Activated naive CD8-positive, alpha-beta T cell (primary cell): ENCODE measurements at regions not wholly inside any gene's neighbourhood (a gene's known extent, or its start where the extent isn't known, plus 50 kb on each side); places are given as distances from the start of the nearest gene placed in this dataset.

Experiments
- H3K27ac Mint-ChIP-seq: one replicate; pipeline ENCODE4 v1.8.0; 2021; ENCODE audit warnings: mixed read lengths
- H3K27me3 Mint-ChIP-seq: one replicate; pipeline ENCODE4 v1.8.0; 2021; ENCODE audit warnings: mixed read lengths
- H3K36me3 Mint-ChIP-seq: one replicate; pipeline ENCODE4 v1.8.0; 2021; ENCODE audit warnings: mixed read lengths
- H3K4me1 Mint-ChIP-seq: one replicate; pipeline ENCODE4 v1.8.0; 2021; ENCODE audit warnings: low read depth, mixed read lengths
- H3K4me3 Mint-ChIP-seq: one replicate; pipeline ENCODE4 v1.8.0; 2021; ENCODE audit warnings: mild to moderate bottlenecking, mixed read lengths
- H3K9me3 Mint-ChIP-seq: one replicate; pipeline ENCODE4 v1.8.0; 2021; ENCODE audit warnings: low read depth, mixed read lengths

GRCh38 chr20:23266530-23267398 is 83.8 kb upstream of the NXT1 start:
- no peaks in the 10 kb centered on the region for H3K4me1 Mint-ChIP-seq
- H3K27ac Mint-ChIP-seq, result no peak overlapping the region
- H3K4me3 Mint-ChIP-seq, result no peak overlapping the region
- H3K9me3 Mint-ChIP-seq, result peaks cover 10% of the 10 kb centered on the region
- H3K36me3 Mint-ChIP-seq, result no peaks in the 10 kb centered on the region
- peaks cover 1% of the 10 kb centered on the region for H3K27me3 Mint-ChIP-seq

DNA sequence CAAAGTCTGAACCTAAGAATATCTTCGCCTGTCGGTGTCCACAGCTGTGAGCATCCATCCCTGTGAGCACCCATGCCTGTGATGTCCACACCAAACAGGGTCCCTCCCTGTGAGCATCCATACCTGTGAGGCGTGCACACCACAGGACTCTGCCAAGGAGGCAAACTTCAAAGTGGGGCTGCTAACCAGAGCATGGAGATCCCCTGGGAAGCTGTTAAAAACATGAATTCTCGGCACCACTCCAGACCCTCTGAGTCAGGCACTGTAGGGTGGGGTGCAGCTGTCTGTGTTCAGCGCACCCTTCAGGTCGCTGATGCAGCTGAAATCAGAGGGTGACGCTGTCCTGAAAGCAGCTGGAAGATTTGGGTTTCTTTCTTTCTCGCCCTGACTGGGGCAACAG is 85.4 kb upstream of the NXT1 start:
- Mint-ChIP-seq H3K27me3 (no peaks in the 10 kb centered on the region), H3K36me3 (no peaks in the 10 kb centered on the region), H3K9me3 (peaks cover 10% of the 10 kb centered on the region), H3K27ac (no peak overlapping the region), H3K4me1 (no peaks in the 10 kb centered on the region), H3K4me3 (no peak overlapping the region)

- H3K9me3 Mint-ChIP-seq, result peaks cover 7% of the 10 kb centered on the region
- no peaks in the 10 kb centered on the region for H3K4me1 Mint-ChIP-seq
- H3K27me3 Mint-ChIP-seq, result no peaks in the 10 kb centered on the region
- no peak overlapping the region for H3K27ac Mint-ChIP-seq
- no peaks in the 10 kb centered on the region for H3K36me3 Mint-ChIP-seq
- H3K4me3 Mint-ChIP-seq, result no peak overlapping the region
Observed at GRCh38 chr20:23264545-23264944, 86.0 kb upstream of the NXT1 start.

GRCh38 chr20:23260181-23260840 is 90.3 kb upstream of the NXT1 start:
- H3K27me3 Mint-ChIP-seq, result peaks cover 2% of the 10 kb centered on the region

GRCh38 chr20:23258747-23259121 is 91.9 kb upstream of the NXT1 start:
- Mint-ChIP-seq H3K27ac (no peak overlapping the region), H3K4me1 (no peaks in the 10 kb centered on the region), H3K27me3 (peaks cover 6% of the 10 kb centered on the region), H3K36me3 (no peaks in the 10 kb centered on the region), H3K9me3 (no peaks in the 10 kb centered on the region), H3K4me3 (no peak overlapping the region)

More at GRCh38 chr20:23260181-23260840, 90.3 kb upstream of the NXT1 start:
- Mint-ChIP-seq H3K9me3 (no peaks in the 10 kb centered on the region), H3K36me3 (no peaks in the 10 kb centered on the region), H3K27ac (no peak overlapping the region), H3K4me1 (no peaks in the 10 kb centered on the region), H3K4me3 (no peak overlapping the region)

GRCh38 chr20:23257848-23258746 is 92.5 kb upstream of the NXT1 start:
- Mint-ChIP-seq H3K4me3 (no peak overlapping the region), H3K4me1 (no peaks in the 10 kb centered on the region), H3K9me3 (no peaks in the 10 kb centered on the region), H3K36me3 (no peaks in the 10 kb centered on the region), H3K27ac (no peak overlapping the region), H3K27me3 (peaks cover 6% of the 10 kb centered on the region)

DNA sequence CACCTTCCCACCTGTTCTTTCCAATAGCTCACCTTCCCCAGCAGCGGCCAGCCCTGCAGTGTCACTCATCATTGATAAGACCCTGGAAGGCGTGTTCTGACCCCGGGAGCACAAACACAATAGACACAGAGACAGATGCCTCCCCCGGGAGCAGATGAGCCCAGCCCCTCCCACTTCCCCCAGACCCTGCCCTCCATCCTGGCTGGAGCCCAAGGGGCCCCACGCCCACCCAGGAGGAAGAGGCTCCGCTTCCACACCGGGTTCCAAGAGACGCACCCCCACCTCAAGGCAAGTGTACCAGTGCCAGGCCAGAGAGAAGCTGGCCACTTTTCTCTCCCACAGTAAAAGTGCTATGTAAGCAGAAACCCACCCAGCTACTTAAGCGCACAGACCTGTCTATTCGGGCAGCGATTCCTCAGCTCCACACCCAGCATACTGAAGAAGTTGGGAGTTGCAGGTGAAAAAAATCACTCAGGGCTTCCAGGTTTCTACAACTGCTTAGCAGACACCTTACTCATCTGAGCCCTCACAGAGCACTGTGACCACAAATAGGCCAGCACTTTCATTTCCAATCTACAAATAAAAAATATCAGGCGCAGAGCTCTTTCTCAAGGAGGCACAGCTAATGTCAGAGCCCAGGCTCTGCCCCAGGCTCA is 93.4 kb upstream of the NXT1 start:
- H3K4me1 Mint-ChIP-seq, result no peaks in the 10 kb centered on the region
- no peak overlapping the region for H3K27ac Mint-ChIP-seq
- no peaks in the 10 kb centered on the region for H3K36me3 Mint-ChIP-seq
- H3K4me3 Mint-ChIP-seq, result no peak overlapping the region
- H3K9me3 Mint-ChIP-seq, result no peaks in the 10 kb centered on the region
- H3K27me3 Mint-ChIP-seq, result peaks cover 6% of the 10 kb centered on the region

DNA sequence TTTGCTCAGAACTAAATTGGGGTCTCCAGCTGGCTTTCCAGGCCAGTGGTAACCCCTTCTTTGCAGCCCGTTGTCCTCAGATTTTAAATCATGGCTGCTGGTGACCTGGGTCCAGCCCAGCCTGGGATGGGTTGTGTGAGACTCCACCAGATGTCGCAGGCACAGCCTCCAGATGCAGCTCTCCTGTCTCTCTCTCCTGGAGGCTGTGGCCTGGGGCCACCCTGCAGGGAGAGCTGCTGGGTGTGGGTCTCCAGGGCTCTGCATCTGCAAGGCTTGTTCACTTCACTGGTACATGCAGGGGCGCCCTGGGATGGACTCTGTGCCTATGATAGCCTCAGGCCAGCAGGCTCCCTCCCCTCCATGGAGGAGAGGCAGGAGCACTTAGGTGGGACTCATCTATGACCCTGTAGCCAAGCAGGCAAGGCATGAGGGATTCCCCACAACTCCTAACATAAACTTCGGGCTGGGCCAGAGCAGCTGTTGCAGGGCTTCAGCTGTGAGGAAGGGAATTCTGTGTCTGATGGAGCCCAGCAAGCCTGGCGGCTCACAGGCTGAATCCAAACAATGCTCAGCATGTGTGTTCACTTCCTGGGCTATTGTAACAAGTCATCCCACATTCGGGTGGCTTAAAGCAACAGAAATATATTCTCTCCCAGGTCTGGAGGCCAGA is 94.7 kb upstream of the NXT1 start:
- Mint-ChIP-seq H3K9me3 (no peaks in the 10 kb centered on the region), H3K4me3 (no peak overlapping the region), H3K4me1 (no peaks in the 10 kb centered on the region), H3K36me3 (no peaks in the 10 kb centered on the region), H3K27ac (no peak overlapping the region), H3K27me3 (peaks cover 8% of the 10 kb centered on the region)

GRCh38 chr20:23255106-23255505 is 95.5 kb upstream of the NXT1 start:
- Mint-ChIP-seq H3K36me3 (no peaks in the 10 kb centered on the region), H3K27ac (no peak overlapping the region), H3K4me1 (no peaks in the 10 kb centered on the region), H3K27me3 (peaks cover 8% of the 10 kb centered on the region), H3K4me3 (no peak overlapping the region), H3K9me3 (no peaks in the 10 kb centered on the region)

DNA sequence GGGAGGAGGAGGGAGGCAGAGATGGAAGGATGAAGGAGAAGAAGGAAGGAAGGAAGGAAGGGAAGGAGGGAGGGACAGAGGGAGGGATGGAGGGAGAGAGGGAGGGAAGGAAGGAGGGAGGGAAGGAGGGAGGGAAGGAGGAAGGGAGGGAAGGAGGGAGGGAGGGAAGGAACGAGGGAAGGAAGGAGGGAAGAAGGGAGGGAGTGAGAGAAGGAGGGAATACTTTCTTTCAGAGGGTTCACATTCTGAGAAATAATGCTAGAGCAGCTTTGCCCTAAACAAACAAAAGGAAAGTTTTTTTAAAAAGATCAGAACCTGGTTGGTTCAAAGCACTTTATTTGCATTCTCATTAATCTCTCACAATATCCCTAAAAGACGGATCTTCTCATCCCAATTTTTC is 96.1 kb upstream of the NXT1 start:
- Mint-ChIP-seq H3K4me3 (no peak overlapping the region), H3K27ac (no peak overlapping the region), H3K4me1 (no peaks in the 10 kb centered on the region)

GRCh38 chr20:23254034-23254433 is 96.6 kb upstream of the NXT1 start:
- Mint-ChIP-seq H3K4me1 (no peaks in the 10 kb centered on the region), H3K27me3 (peaks cover 8% of the 10 kb centered on the region), H3K27ac (no peak overlapping the region), H3K9me3 (no peaks in the 10 kb centered on the region), H3K36me3 (no peaks in the 10 kb centered on the region), H3K4me3 (no peak overlapping the region)

More for the DNA sequence above, 96.1 kb upstream of the NXT1 start:
- Mint-ChIP-seq H3K9me3 (no peaks in the 10 kb centered on the region), H3K36me3 (no peaks in the 10 kb centered on the region), H3K27me3 (peaks cover 8% of the 10 kb centered on the region)

DNA sequence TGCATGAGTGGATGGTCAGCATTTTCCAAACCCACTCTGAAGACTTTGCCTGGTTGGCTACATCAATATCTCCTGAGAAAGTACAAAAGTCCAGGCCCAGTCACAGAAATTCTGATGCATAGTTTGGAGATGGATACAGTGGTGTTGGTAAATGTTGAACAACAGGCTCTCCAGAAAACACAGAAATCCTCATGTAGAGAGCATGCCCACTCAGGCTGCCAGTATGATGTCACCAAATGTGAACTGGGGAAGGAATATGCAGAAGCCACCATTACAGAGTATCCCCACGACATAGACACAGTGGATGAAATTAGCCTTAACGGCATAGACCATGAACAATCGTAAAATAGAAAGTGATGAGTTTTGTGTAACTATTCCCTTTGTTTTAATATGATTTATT is 97.1 kb upstream of the NXT1 start:
- Mint-ChIP-seq H3K9me3 (no peaks in the 10 kb centered on the region), H3K4me1 (no peaks in the 10 kb centered on the region), H3K27me3 (peaks cover 8% of the 10 kb centered on the region), H3K4me3 (no peak overlapping the region), H3K27ac (no peak overlapping the region), H3K36me3 (no peaks in the 10 kb centered on the region)

GRCh38 chr20:23251779-23252178 is 98.8 kb upstream of the NXT1 start:
- Mint-ChIP-seq H3K4me1 (no peaks in the 10 kb centered on the region), H3K36me3 (no peaks in the 10 kb centered on the region), H3K27me3 (peaks cover 8% of the 10 kb centered on the region), H3K27ac (no peak overlapping the region), H3K9me3 (no peaks in the 10 kb centered on the region), H3K4me3 (no peak overlapping the region)

- H3K36me3 Mint-ChIP-seq, result no peaks in the 10 kb centered on the region
- H3K27ac Mint-ChIP-seq, result no peak overlapping the region
- H3K27me3 Mint-ChIP-seq, result peaks cover 3% of the 10 kb centered on the region
- H3K4me3 Mint-ChIP-seq, result no peak overlapping the region
- no peaks in the 10 kb centered on the region for H3K9me3 Mint-ChIP-seq
- no peaks in the 10 kb centered on the region for H3K4me1 Mint-ChIP-seq
Observed at GRCh38 chr20:23249541-23249940, 101.0 kb upstream of the NXT1 start.
